ENCODE measurements at regions not wholly inside any gene's neighbourhood (a gene's known extent, or its start where the extent isn't known, plus 50 kb on each side); places are given as distances from the start of the nearest gene placed in this dataset.

DNA sequence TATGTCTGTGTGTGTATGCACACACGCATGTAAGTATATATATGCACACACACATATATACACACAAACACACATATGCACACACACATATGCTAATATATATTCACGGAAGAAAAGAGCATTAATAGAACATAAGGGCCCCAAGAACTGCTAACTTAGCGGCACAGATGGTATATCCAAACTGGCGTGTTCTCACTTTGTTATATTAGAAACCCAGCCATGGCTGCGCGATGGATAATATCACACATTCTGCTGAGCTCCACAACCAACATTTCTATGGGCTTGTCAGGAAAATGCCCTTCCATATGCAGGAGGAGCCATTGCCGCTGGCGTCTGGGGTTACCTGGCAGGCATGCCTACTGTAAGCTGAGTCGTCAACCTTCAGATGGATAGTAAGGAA lies 122.1 kb downstream of the TTLL2 start:
- no peak for TF ChIP-seq ZFP3 (CRISPR knock-in tag; IDR thresholded peaks at IDR 0.05)
- no peak for TF ChIP-seq TCF4 (CRISPR knock-in tag; IDR thresholded peaks at IDR 0.05; ENCODE audit: borderline replicate concordance)
- TF ChIP-seq OSR1 (CRISPR knock-in tag; IDR thresholded peaks at IDR 0.05) = no peak
- no peak for TF ChIP-seq ZFP30 (CRISPR knock-in tag; IDR thresholded peaks at IDR 0.05)
- TF ChIP-seq ISL1 (CRISPR knock-in tag; IDR thresholded peaks at IDR 0.05) = no peak

All from SK-N-SH treated with all-trans-retinoic acid at 6 μM for 48 hours (cell line).